Vagina (tissue), 2 donors: ENCODE measurements at regions not wholly inside any gene's neighbourhood (a gene's known extent, or its start where the extent isn't known, plus 50 kb on each side); places are given as distances from the start of the nearest gene placed in this dataset.

Source experiments
- CTCF ChIP-seq, 3 experiments: fragments of 450-650 bp in 2 of 3; fragments of 200-600 bp in 1 of 3; sonication (generic) in 1 of 3; IDR thresholded peaks; one replicate each; pipeline ENCODE4 v1.5.1; 2017 to 2019; ENCODE audit warnings: antibody characterized with exemption in 3 of 3, mild to moderate bottlenecking in 2 of 3, moderate library complexity in 2 of 3
- POLR2A ChIP-seq, 2 donors: fragments of 450-650 bp; IDR thresholded peaks; one replicate each; pipeline ENCODE4 v1.6.1; 2017; ENCODE audit warnings: antibody characterized with exemption in 2 of 2, mild to moderate bottlenecking in 2 of 2, moderate library complexity in 2 of 2

- TF ChIP-seq CTCF (IDR thresholded peaks at IDR 0.05) (no peak), POLR2A (IDR thresholded peaks at IDR 0.05) (no peak)
Observed at GRCh38 chr11:70764356-70764905, 366.1 kb downstream of the CTTN start.
